BJ (cell line): ENCODE measurements at regions not wholly inside any gene's neighbourhood (a gene's known extent, or its start where the extent isn't known, plus 50 kb on each side); places are given as distances from the start of the nearest gene placed in this dataset.

Source experiments
- CTCF ChIA-PET: fragments of 350-600 bp; formaldehyde crosslinking; extraction: SDS; loops from one replicate; lab custom pipeline; 2021; ENCODE audit warnings: antibody characterized with exemption, inconsistent platforms; lab: Yijun Ruan, JAX
- POLR2A ChIA-PET: fragments of 300-600 bp; sonication (Branson Sonifier 250); formaldehyde crosslinking; extraction: SDS; loops from one replicate; lab custom pipeline; 2021; ENCODE audit warnings: antibody characterized with exemption; lab: Charles Lee
- DNase-seq: peaks from one replicate; pipeline ENCODE4 v3.0.0-alpha.2; 2011; ENCODE audit warnings: low read depth
- H3K27me3 ChIP-seq: 2 replicates; pipeline ENCODE4 v1.6.0; 2011; ENCODE audit warnings: low read length; ENCODE audit not compliant: control insufficient read depth, insufficient read depth
- H3K36me3 ChIP-seq: 2 replicates; pipeline ENCODE4 v1.5.1; 2011; ENCODE audit warnings: low read length; ENCODE audit not compliant: control insufficient read depth, insufficient read depth
- H3K4me3 ChIP-seq: 2 replicates; pipeline ENCODE4 v1.5.1; 2011; ENCODE audit warnings: low read depth, mild to moderate bottlenecking, control low read depth, low read length
- CTCF ChIP-seq: IDR thresholded peaks from 2 replicates; pipeline ENCODE4 v1.5.1; 2011; ENCODE audit warnings: low read depth, mild to moderate bottlenecking, control low read depth, inconsistent platforms, low read length, moderate library complexity; ENCODE audit not compliant: insufficient read depth

- peaks cover 17% of the 10 kb centered on the region for H3K27me3 ChIP-seq
- no peak for TF ChIP-seq CTCF
- ChIA-PET POLR2A (no interaction called here), CTCF (interaction anchor here (1.1 to 1.5 kb wide), 4 partner anchors 9 to 57 kb away, joined by 3 to 5 read pairs (median 4); no protein-coding TSS in a partner anchor)
- no peaks in the 10 kb centered on the region for H3K36me3 ChIP-seq
- DNase-seq, result no peak
- no peak overlapping the region for H3K4me3 ChIP-seq
These were observed 65.4 kb upstream of the ITGA11 start for GRCh38 chr15:68497206-68497910.

- TF ChIP-seq CTCF, result no peak
- Histone ChIP-seq H3K36me3 (no peaks in the 10 kb centered on the region), H3K27me3 (peaks cover 13% of the 10 kb centered on the region), H3K4me3 (no peak overlapping the region)
- ChIA-PET CTCF (interaction anchor here (0.9 to 1.5 kb wide), 3 partner anchors 9 to 57 kb away, joined by 3 to 5 read pairs (median 3); no protein-coding TSS in a partner anchor), POLR2A (no interaction called here)
- no peak for DNase-seq
These were observed 66.1 kb upstream of the ITGA11 start for GRCh38 chr15:68498076-68498475.

- no peak for TF ChIP-seq CTCF
- ChIA-PET POLR2A (no interaction called here), CTCF (interaction anchor here (1.0 to 2.1 kb wide), 3 partner anchors 12 to 74 kb away, joined by 3 to 8 read pairs (median 3); no protein-coding TSS in a partner anchor)
- Histone ChIP-seq H3K27me3 (peaks cover 3% of the 10 kb centered on the region; the same call in 1 of the 2 replicates), H3K36me3 (no peaks in the 10 kb centered on the region), H3K4me3 (no peak overlapping the region)
- DNase-seq, result no peak
These were observed 67.8 kb upstream of the ITGA11 start for GRCh38 chr15:68499620-68500312.

- Histone ChIP-seq H3K36me3 (no peaks in the 10 kb centered on the region), H3K27me3 (peaks cover 3% of the 10 kb centered on the region), H3K4me3 (no peak overlapping the region)
- TF ChIP-seq CTCF, result no peak
- ChIA-PET CTCF (interaction anchor here (1.0 to 2.1 kb wide), 3 partner anchors 13 to 75 kb away, joined by 3 to 8 read pairs (median 3); no protein-coding TSS in a partner anchor), POLR2A (no interaction called here)
- DNase-seq, result no peak
These were observed 68.6 kb upstream of the ITGA11 start for GRCh38 chr15:68500363-68501258.

GRCh38 chr15:68501259-68501591 lies 69.3 kb upstream of the ITGA11 start:
- Histone ChIP-seq H3K36me3 (no peaks in the 10 kb centered on the region), H3K4me3 (no peak overlapping the region), H3K27me3 (peaks cover 2% of the 10 kb centered on the region)
- TF ChIP-seq CTCF, result no peak
- CTCF ChIA-PET, result interaction anchor here (2.1 kb wide), 1 partner anchor 13 kb away, joined by 8 read pairs; no protein-coding TSS in a partner anchor
- no peak for DNase-seq
- POLR2A ChIA-PET, result no interaction called here
